ENCODE measurements at regions not wholly inside any gene's neighbourhood (a gene's known extent, or its start where the extent isn't known, plus 50 kb on each side); places are given as distances from the start of the nearest gene placed in this dataset.
A peak's percentile ranks its signal among the peaks of the same experiment; 100 is the strongest.

DNA sequence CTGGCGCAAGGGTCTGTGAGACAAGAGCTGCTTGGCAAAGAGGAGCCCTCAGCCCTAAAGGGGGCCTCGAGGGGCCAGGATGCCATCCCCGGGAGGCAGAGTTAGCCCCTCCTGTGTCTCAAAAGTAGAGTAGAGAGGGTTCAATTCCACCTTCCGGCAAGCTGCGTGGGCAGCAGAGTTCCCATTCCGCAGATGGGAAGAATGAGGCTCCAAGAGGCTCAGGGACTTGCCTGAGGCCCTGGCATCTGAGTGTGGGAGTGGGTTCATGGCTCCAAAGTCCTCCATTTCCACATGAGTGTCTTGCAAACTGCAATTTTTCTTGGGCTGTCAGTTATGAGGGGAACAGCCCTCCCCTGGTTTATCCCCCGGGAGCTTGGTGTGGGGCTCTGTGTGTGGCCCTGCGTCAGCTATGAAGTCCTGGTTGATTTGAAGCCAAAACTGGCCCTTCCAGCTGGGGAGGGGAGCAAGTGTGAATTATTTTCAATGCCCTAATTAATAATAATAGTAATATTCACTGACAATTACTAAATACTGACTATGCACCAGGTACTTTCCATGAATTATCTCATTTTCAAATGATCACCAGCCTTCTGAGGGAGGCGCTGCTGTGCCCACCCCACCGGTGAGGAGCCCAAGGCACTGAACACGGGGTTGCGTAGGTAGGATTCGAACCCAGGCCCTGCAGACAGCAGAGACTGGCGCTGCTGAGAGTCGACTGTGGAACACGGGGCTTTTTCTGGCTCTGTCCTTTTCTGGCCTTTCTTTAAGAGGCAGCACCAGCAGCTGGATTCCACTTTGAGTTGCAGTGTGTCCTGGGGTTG, 153.0 kb upstream of the PTPN1 start:
- TF ChIP-seq, protein P1, sequence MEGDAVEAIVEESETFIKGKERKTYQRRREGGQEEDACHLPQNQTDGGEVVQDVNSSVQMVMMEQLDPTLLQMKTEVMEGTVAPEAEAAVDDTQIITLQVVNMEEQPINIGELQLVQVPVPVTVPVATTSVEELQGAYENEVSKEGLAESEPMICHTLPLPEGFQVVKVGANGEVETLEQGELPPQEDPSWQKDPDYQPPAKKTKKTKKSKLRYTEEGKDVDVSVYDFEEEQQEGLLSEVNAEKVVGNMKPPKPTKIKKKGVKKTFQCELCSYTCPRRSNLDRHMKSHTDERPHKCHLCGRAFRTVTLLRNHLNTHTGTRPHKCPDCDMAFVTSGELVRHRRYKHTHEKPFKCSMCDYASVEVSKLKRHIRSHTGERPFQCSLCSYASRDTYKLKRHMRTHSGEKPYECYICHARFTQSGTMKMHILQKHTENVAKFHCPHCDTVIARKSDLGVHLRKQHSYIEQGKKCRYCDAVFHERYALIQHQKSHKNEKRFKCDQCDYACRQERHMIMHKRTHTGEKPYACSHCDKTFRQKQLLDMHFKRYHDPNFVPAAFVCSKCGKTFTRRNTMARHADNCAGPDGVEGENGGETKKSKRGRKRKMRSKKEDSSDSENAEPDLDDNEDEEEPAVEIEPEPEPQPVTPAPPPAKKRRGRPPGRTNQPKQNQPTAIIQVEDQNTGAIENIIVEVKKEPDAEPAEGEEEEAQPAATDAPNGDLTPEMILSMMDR (IDR thresholded peaks at IDR 0.05) = no peak
- Histone ChIP-seq H3K36me3 (replicated peaks in 1 of 2) (no peaks in the 10 kb centered on the region), H3K4me1 (replicated peaks in 1 of 2) (peaks cover 0 to 5% of the 10 kb centered on the region in 2 donors), H3K4me3 (no peak overlapping the region), H3K9me3 (replicated peaks in 1 of 3) (no peaks in the 10 kb centered on the region), H3K27ac (no peak overlapping the region), H3K27me3 (no peaks in the 10 kb centered on the region)
- WGBS, 4 donors = 73 to 87% (median 84%) methylated on average over 9 to 16 of the region's 16 CpGs
- peak in 1 of 7 donors; percentile 9 for DNase-seq
- intact Hi-C loops (cut with DNase I) = loop anchor here in 1 of 2 donors (10.0 kb wide), 1 partner anchor 152 kb away; no protein-coding TSS in a partner anchor

DNA sequence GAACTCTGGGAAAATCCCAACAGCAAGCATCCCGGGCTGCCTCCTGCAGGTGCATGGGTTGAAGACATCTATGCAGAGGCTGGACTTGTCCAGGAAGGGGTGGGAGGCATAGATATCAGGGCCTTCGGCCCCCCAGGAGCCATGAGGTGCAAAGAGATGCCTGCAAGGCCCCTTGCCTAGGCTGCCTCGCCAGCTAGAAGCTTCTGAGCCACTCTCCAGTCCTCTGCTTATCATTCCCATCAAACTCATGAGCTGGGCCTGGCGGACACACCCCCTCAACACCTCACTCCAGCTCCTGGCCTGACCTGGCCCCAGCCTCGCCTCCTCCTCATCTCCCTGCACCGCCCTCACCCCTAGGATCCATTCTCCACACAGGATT, 152.4 kb upstream of the PTPN1 start:
- DNase-seq = peak in 1 of 7 donors; percentile 11
- H3K27ac ChIP-seq = no peak overlapping the region
- intact Hi-C loops (cut with DNase I) = loop anchor here in 1 of 2 donors (10.0 kb wide), 1 partner anchor 153 kb away; no protein-coding TSS in a partner anchor
- TF ChIP-seq, protein P1 (IDR thresholded peaks at IDR 0.05) = no peak
- no peak for TF ChIP-seq POLR2A (IDR thresholded peaks at IDR 0.05)
- H3K4me3 ChIP-seq = no peak overlapping the region
- H3K4me1 ChIP-seq (replicated peaks in 1 of 2) = peaks cover 0 to 5% of the 10 kb centered on the region in 2 donors
- no peaks in the 10 kb centered on the region for H3K27me3 ChIP-seq
- WGBS, 4 donors = 85 to 97% (median 90%) methylated on average over 6 of the region's 6 CpGs
- no peaks in the 10 kb centered on the region for H3K9me3 ChIP-seq (replicated peaks in 1 of 3)
- H3K36me3 ChIP-seq (replicated peaks in 1 of 2) = no peaks in the 10 kb centered on the region

DNA sequence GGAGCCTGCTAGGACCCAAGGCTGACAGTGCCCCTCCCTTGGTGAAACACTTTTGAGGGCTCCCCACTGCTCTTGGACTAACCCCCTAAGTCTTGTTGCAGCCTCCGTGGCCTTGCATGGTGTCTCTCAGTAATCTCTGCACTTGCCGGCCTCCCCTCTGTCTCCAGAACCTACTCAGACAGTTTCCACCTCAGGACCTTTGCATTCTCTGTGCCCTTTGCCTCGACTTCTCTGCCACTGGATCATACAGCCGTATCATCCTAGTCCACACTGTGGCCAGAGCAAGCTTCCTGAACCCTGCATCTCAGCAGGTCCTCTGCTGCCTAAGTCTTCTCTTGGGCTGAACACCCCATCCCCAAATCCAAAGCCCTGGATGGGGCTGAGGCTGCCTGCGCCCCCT, 152.0 kb upstream of the PTPN1 start:
- DNase-seq = peak in 1 of 7 donors; percentile 9
- Histone ChIP-seq H3K4me1 (replicated peaks in 1 of 2) (peaks cover 0 to 5% of the 10 kb centered on the region in 2 donors), H3K9me3 (replicated peaks in 1 of 3) (no peaks in the 10 kb centered on the region), H3K27ac (no peak overlapping the region), H3K4me3 (no peak overlapping the region), H3K36me3 (replicated peaks in 1 of 2) (no peaks in the 10 kb centered on the region), H3K27me3 (no peaks in the 10 kb centered on the region)
- intact Hi-C loops (cut with DNase I) = loop anchor here in 1 of 2 donors (10.0 kb wide), 1 partner anchor 153 kb away; no protein-coding TSS in a partner anchor
- TF ChIP-seq POLR2A (IDR thresholded peaks at IDR 0.05) = no peak
- TF ChIP-seq, protein P1 (IDR thresholded peaks at IDR 0.05) = no peak
- WGBS, 4 donors = 90 to 98% (median 91%) methylated on average over 4 to 5 of the region's 5 CpGs

DNA sequence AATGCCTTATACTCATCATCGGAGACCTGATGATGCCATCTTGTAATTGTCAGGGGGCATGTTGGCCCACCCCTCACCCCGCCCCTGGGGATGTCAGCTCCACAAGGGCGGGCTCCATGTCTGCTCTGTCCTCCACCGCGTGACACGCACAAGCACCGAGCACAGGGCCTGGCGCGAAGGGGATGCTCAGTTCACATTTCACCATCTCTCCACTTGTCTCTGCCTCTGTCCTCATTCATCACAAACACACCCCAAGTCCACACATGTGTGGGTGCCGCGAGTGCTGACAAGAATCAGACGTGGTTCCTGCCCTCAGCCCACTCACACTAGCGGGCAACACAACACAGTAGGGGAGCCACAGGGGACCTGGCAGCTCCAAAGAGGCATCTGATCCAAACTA, 151.2 kb upstream of the PTPN1 start:
- Histone ChIP-seq H3K9me3 (replicated peaks in 1 of 3) (no peaks in the 10 kb centered on the region), H3K27me3 (no peaks in the 10 kb centered on the region), H3K4me1 (replicated peaks in 1 of 2) (peaks cover 0 to 5% of the 10 kb centered on the region in 2 donors), H3K4me3 (no peak overlapping the region), H3K36me3 (replicated peaks in 1 of 2) (no peaks in the 10 kb centered on the region), H3K27ac (no peak overlapping the region)
- WGBS, 4 donors = 93 to 99% (median 94%) methylated on average over 12 to 13 of the region's 13 CpGs
- DNase-seq = peak in 1 of 7 donors; percentile 13
- intact Hi-C loops (cut with DNase I) = loop anchor here in 1 of 2 donors (10.0 kb wide), 1 partner anchor 154 kb away; no protein-coding TSS in a partner anchor
- TF ChIP-seq, protein P1 (IDR thresholded peaks at IDR 0.05) = no peak
- no peak for TF ChIP-seq POLR2A (IDR thresholded peaks at IDR 0.05)

Measured in adrenal gland (tissue), 9 donors.